ENCODE measurements at regions not wholly inside any gene's neighbourhood (a gene's known extent, or its start where the extent isn't known, plus 50 kb on each side); places are given as distances from the start of the nearest gene placed in this dataset.

DNA sequence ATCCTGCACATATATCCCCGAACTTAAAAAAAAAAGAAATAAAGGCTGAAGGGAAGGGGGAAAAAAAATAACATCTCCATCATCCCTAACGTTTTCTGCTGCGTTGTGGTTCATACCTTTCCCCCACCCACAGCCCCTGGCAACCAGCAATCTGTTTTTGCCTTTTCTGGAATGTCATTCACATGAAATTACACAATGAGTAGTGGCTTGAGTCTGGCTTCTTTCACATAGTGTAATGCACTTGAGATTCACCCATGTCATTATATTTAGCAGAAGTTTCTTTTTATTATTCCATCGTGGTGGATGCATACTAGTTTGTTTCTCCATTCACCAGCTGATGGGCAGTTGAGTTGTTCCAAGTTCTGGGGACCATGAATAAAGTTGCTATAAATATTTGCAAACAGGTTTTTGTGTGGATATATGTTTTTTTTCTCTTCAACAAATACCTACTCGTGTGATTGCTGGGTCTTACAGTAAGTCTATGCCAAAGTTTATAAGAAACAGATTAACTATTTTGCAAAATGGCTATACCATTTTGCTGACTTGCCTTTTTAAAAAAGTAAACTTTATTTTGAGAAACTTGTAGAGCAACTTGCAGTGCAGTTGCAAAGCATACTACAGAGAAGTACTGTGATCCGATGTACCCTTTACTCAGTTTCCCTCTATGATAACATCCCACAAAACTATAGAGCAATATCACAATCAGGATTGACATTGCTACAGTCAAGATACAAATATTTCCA, 322.5 kb downstream of the LPIN1 start:
- no peak for DNase-seq (ENCODE audit: low spot score)
- intact Hi-C loops (cut with DNase I): no loop called here
- WGBS: 60% methylated on average over 6 of the region's 6 CpGs

DNA sequence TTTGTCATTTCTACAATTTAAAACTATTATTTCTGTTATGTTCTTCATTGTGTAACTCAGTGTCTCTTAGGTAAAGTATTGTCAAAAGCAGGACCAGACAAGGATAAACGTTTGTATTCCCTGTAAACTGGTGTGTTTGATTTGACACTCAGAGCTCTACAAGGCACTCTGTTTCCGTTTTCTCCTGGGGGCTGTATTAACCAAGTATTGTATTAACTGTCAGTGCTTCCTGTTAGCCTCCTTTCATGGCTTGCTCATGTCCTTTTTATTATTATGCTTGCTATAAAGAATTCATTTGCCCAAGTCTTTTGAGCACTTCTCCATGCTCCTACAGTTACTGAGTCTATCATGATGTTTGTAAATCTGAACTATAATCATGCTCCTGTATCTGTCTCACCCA, 323.7 kb downstream of the LPIN1 start:
- Histone ChIP-seq H3K27me3 (replicated peaks; ENCODE audit: insufficient read depth) (no peaks in the 10 kb centered on the region), H3K4me3 (no peak overlapping the region), H3K9me3 (no peaks in the 10 kb centered on the region), H3K36me3 (no peaks in the 10 kb centered on the region), H3K27ac (no peak overlapping the region), H3K4me1 (replicated peaks) (no peaks in the 10 kb centered on the region)
- WGBS: 51% methylated on average over 2 of the region's 2 CpGs
- no peak for TF ChIP-seq POLR2A (IDR thresholded peaks at IDR 0.05)
- no peak for TF ChIP-seq CTCF (IDR thresholded peaks at IDR 0.05)
- TF ChIP-seq POLR2AphosphoS5 (IDR thresholded peaks at IDR 0.05): no peak
- intact Hi-C loops (cut with DNase I): no loop called here
- no peak for DNase-seq (ENCODE audit: low spot score)

More for the DNA sequence above, 322.5 kb downstream of the LPIN1 start:
- Histone ChIP-seq H3K27ac (no peak overlapping the region), H3K9me3 (no peaks in the 10 kb centered on the region), H3K36me3 (no peaks in the 10 kb centered on the region), H3K4me1 (replicated peaks) (no peaks in the 10 kb centered on the region), H3K4me3 (no peak overlapping the region), H3K27me3 (replicated peaks; ENCODE audit: insufficient read depth) (no peaks in the 10 kb centered on the region)
- TF ChIP-seq POLR2A (IDR thresholded peaks at IDR 0.05) (no peak), POLR2AphosphoS5 (IDR thresholded peaks at IDR 0.05) (no peak), CTCF (IDR thresholded peaks at IDR 0.05) (no peak)

DNA sequence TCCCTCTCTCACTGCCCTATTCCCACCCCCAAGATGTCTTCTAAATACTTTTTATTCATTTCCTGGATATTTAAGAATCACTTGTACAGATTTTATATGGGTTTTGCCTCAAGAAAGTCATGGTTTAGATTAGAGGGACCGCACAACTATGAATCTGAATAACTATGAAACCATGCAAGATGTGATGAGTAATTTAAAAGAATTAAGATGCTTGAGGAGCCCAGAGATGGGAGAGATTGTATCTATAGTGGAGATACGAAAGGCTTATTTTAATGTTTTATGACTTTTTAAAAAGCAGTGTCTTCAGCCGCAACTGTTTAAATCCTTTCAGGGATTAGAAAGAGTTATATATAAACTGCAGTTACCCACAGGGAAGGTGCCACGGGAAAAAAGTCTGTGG, 324.1 kb downstream of the LPIN1 start:
- Histone ChIP-seq H3K4me3 (no peak overlapping the region), H3K36me3 (no peaks in the 10 kb centered on the region), H3K27me3 (replicated peaks; ENCODE audit: insufficient read depth) (no peaks in the 10 kb centered on the region), H3K4me1 (replicated peaks) (no peaks in the 10 kb centered on the region), H3K27ac (no peak overlapping the region), H3K9me3 (no peaks in the 10 kb centered on the region)
- TF ChIP-seq POLR2A (IDR thresholded peaks at IDR 0.05) (no peak), POLR2AphosphoS5 (IDR thresholded peaks at IDR 0.05) (no peak)
- intact Hi-C loops (cut with DNase I): no loop called here
- DNase-seq (ENCODE audit: low spot score): no peak
- 83% methylated on average over 4 of the region's 4 CpGs for WGBS

- no peaks in the 10 kb centered on the region for H3K9me3 ChIP-seq
- intact Hi-C loops (cut with DNase I): no loop called here
- TF ChIP-seq POLR2A (IDR thresholded peaks at IDR 0.05) (no peak), CTCF (IDR thresholded peaks at IDR 0.05) (no peak), POLR2AphosphoS5 (IDR thresholded peaks at IDR 0.05) (no peak)
Observed at GRCh38 chr2:12071318-12071717, 324.9 kb downstream of the LPIN1 start.

GRCh38 chr2:12073217-12073852, 326.9 kb downstream of the LPIN1 start:
- TF ChIP-seq POLR2AphosphoS5 (IDR thresholded peaks at IDR 0.05) (no peak), POLR2A (IDR thresholded peaks at IDR 0.05) (no peak), CTCF (IDR thresholded peaks at IDR 0.05) (no peak)
- WGBS: 90% methylated on average over 6 of the region's 6 CpGs

More at GRCh38 chr2:12071318-12071717, 324.9 kb downstream of the LPIN1 start:
- no peaks in the 10 kb centered on the region for H3K27me3 ChIP-seq (replicated peaks; ENCODE audit: insufficient read depth)
- H3K4me1 ChIP-seq (replicated peaks): no peaks in the 10 kb centered on the region
- no peak for DNase-seq (ENCODE audit: low spot score)
- H3K36me3 ChIP-seq: no peaks in the 10 kb centered on the region
- H3K27ac ChIP-seq: no peak overlapping the region
- no peak overlapping the region for H3K4me3 ChIP-seq

More at GRCh38 chr2:12073217-12073852, 326.9 kb downstream of the LPIN1 start:
- DNase-seq (ENCODE audit: low spot score): no peak
- H3K36me3 ChIP-seq: no peaks in the 10 kb centered on the region
- intact Hi-C loops (cut with DNase I): no loop called here
- no peaks in the 10 kb centered on the region for H3K27me3 ChIP-seq (replicated peaks; ENCODE audit: insufficient read depth)
- no peaks in the 10 kb centered on the region for H3K4me1 ChIP-seq (replicated peaks)
- no peaks in the 10 kb centered on the region for H3K9me3 ChIP-seq
- H3K4me3 ChIP-seq: no peak overlapping the region
- no peak overlapping the region for H3K27ac ChIP-seq
